Hematopoietic multipotent progenitor cell treated with erythropoietin and hydrocortisone succinate and interleukin-3 and kit ligand, for 8 days (in vitro differentiated cells): ENCODE measurements at regions not wholly inside any gene's neighbourhood (a gene's known extent, or its start where the extent isn't known, plus 50 kb on each side); places are given as distances from the start of the nearest gene placed in this dataset.

Experiments
- DNase-seq: peaks from one replicate; pipeline ENCODE4 v3.0.0-alpha.2; 2015

GRCh38 chr1:177567393-177567792, 396.6 kb downstream of the BRINP2 start:
- no peak for DNase-seq

GRCh38 chr1:177566495-177566894, 395.7 kb downstream of the BRINP2 start:
- no peak for DNase-seq

GRCh38 chr1:177561436-177561835, 390.7 kb downstream of the BRINP2 start:
- DNase-seq, result no peak

GRCh38 chr1:177558372-177558771, 387.6 kb downstream of the BRINP2 start:
- no peak for DNase-seq

- DNase-seq, result no peak
These were observed 385.4 kb downstream of the BRINP2 start for GRCh38 chr1:177556163-177556562.

- no peak for DNase-seq
These were observed 376.4 kb downstream of the BRINP2 start for GRCh38 chr1:177547200-177547599.

GRCh38 chr1:177546346-177546745, 375.6 kb downstream of the BRINP2 start:
- no peak for DNase-seq

GRCh38 chr1:177526201-177526600, 355.4 kb downstream of the BRINP2 start:
- no peak for DNase-seq

- DNase-seq, result no peak
These were observed 354.4 kb downstream of the BRINP2 start for GRCh38 chr1:177525176-177525575.

GRCh38 chr1:177517546-177517945, 346.8 kb downstream of the BRINP2 start:
- no peak for DNase-seq

- no peak for DNase-seq
These were observed 343.4 kb downstream of the BRINP2 start for GRCh38 chr1:177514207-177514606.

GRCh38 chr1:177511036-177511435, 340.3 kb downstream of the BRINP2 start:
- no peak for DNase-seq

GRCh38 chr1:177505905-177506590, 335.3 kb downstream of the BRINP2 start:
- DNase-seq, result no peak

GRCh38 chr1:177495878-177496277, 325.1 kb downstream of the BRINP2 start:
- no peak for DNase-seq

- no peak for DNase-seq
These were observed 320.0 kb downstream of the BRINP2 start for GRCh38 chr1:177490786-177491185.

GRCh38 chr1:177490036-177490639, 319.4 kb downstream of the BRINP2 start:
- DNase-seq, result no peak

GRCh38 chr1:177488722-177489121, 318.0 kb downstream of the BRINP2 start:
- DNase-seq, result no peak

GRCh38 chr1:177487481-177487880, 316.7 kb downstream of the BRINP2 start:
- no peak for DNase-seq

GRCh38 chr1:177480741-177481305, 310.1 kb downstream of the BRINP2 start:
- DNase-seq, result no peak

GRCh38 chr1:177479600-177479999, 308.8 kb downstream of the BRINP2 start:
- DNase-seq, result no peak

GRCh38 chr1:177476676-177477075, 305.9 kb downstream of the BRINP2 start:
- DNase-seq, result no peak

- DNase-seq, result no peak
These were observed 301.8 kb downstream of the BRINP2 start for GRCh38 chr1:177472567-177472966.

- DNase-seq, result no peak
These were observed 300.5 kb downstream of the BRINP2 start for GRCh38 chr1:177471244-177471643.

- DNase-seq, result no peak
These were observed 298.8 kb downstream of the BRINP2 start for GRCh38 chr1:177469519-177469918.

GRCh38 chr1:177466286-177466685, 295.5 kb downstream of the BRINP2 start:
- DNase-seq, result no peak
